ENCODE measurements at regions not wholly inside any gene's neighbourhood (a gene's known extent, or its start where the extent isn't known, plus 50 kb on each side); places are given as distances from the start of the nearest gene placed in this dataset.

- ATAC-seq = no peak
- Mint-ChIP-seq H3K27ac (no peak overlapping the region), H3K4me3 (no peak overlapping the region), H3K9me3 (no peaks in the 10 kb centered on the region), H3K4me1 (peaks cover 24% of the 10 kb centered on the region), H3K27me3 (peaks cover 7% of the 10 kb centered on the region)
- no peak for DNase-seq
Observed at GRCh38 chr6:21828704-21829103, 235.2 kb downstream of the SOX4 start.

- Mint-ChIP-seq H3K4me1 (peaks cover 24% of the 10 kb centered on the region), H3K27me3 (peaks cover 7% of the 10 kb centered on the region), H3K4me3 (no peak overlapping the region), H3K27ac (no peak overlapping the region), H3K9me3 (no peaks in the 10 kb centered on the region)
- DNase-seq (no peak), ATAC-seq (no peak)
Observed at GRCh38 chr6:21829126-21829525, 235.6 kb downstream of the SOX4 start.

DNA sequence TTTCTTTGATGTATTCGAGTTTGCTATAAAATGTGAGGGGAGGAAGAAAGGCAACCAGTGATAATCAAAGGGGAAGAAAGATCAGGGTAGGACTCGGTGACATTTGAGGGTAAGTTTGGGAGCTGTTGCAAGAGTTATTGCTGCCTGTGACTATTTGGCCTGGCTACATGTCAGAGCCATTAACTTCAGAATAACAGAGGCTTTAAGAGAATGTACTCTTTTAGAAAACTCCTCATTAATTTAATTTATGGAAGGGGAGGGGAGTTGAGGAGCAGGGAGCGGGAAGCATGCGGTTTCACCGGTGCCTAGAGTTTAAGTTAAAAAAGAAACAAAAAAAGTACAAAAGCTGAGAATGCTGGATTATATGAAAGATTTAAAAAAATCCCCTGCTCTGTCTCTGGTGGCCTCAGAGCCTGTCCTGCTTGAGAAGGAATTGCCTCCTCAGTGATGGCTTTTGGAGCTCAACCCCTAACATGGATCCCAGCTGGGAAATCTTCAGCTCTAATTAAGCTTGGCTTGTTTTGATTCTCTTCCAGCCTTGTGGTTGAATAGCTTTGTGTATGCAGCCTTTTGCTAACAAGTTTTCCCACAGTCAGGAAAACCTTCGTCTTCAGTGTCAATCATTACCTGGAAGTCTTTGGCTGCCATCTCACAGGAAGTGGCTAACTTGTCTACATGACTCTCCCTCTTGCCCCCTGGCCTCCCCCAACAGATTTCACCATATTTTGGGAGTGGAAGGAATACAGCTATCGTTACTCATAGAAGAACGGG lies 238.2 kb downstream of the SOX4 start:
- DNase-seq (no peak), ATAC-seq (no peak)
- Mint-ChIP-seq H3K9me3 (no peaks in the 10 kb centered on the region), H3K4me3 (peak overlapping the region; percentile 3 to 32), H3K27me3 (peaks cover 7% of the 10 kb centered on the region), H3K4me1 (peaks cover 35% of the 10 kb centered on the region), H3K27ac (no peak overlapping the region)

- H3K9me3 Mint-ChIP-seq = no peaks in the 10 kb centered on the region
- no peak overlapping the region for H3K4me3 Mint-ChIP-seq
- H3K27ac Mint-ChIP-seq = no peak overlapping the region
- DNase-seq (no peak), ATAC-seq (no peak)
- H3K27me3 Mint-ChIP-seq = peaks cover 9% of the 10 kb centered on the region
- peaks cover 34% of the 10 kb centered on the region for H3K4me1 Mint-ChIP-seq
Observed at GRCh38 chr6:21836277-21836676, 242.7 kb downstream of the SOX4 start.

- no peaks in the 10 kb centered on the region for H3K9me3 Mint-ChIP-seq
- H3K27me3 Mint-ChIP-seq = peaks cover 5% of the 10 kb centered on the region
- H3K4me1 Mint-ChIP-seq = peaks cover 28% of the 10 kb centered on the region
- DNase-seq = no peak
- no peak overlapping the region for H3K27ac Mint-ChIP-seq
- H3K4me3 Mint-ChIP-seq = no peak overlapping the region
- peak; percentile 46 for ATAC-seq
Observed at GRCh38 chr6:21836772-21837425, 243.3 kb downstream of the SOX4 start.

DNA sequence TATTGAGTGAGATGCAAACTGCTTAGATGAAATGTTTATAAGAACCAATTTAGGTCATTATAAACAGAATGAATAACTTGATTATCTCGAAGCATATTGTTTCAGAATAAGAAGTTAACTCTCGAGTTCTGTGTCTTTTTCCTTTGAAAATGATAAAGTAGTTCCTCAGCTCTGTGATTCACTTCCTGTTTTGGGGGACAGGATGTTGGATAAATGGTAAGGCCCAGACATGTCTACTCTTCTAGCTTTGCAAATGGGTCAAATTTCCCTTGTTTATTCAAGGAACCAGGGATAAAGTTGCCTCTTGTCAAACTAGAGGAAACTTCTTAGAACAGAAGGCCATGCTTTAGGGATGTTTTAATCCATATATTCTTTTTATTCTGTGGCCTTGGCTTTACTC lies 246.9 kb downstream of the SOX4 start:
- DNase-seq (no peak), ATAC-seq (no peak)
- H3K4me3 Mint-ChIP-seq = no peak overlapping the region
- H3K9me3 Mint-ChIP-seq = no peaks in the 10 kb centered on the region
- H3K27ac Mint-ChIP-seq = no peak overlapping the region
- H3K4me1 Mint-ChIP-seq = peaks cover 13% of the 10 kb centered on the region
- H3K27me3 Mint-ChIP-seq = peaks cover 5% of the 10 kb centered on the region

DNA sequence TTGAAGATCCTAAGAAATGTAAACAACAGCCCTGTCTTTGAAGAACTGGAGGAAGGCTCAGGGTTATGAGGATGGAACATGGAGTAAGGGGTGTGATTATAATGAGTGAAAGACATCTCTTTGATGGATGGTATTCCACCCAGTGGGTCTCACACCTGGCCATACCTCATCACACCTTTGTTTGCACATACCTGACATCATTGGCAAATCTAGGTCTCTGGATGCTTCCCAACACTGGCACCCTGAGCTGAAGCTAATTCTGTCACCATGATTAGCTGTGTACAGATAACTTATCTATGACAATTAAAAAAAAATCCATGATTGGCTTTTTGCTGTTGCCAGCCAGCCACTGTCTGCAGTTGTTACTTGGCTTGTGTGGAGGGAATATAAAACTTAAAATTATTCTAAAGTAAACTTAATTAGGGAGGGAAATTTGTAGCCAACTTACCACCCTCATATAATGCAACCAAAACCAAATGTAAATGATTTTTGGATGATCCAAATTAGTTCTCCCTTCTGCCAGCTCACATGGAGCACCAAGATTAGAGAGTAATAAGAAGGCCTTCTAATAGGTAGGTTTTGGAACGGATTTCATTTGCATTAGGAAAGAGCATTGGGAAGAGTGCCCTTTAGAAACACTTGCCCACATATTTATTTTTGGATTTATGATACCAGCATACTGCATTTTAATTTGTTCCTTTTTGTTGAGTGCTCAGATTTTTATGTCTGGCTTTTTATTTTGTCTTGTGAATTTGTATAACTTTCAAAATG lies 249.5 kb downstream of the SOX4 start:
- no peak overlapping the region for H3K4me3 Mint-ChIP-seq
- H3K27me3 Mint-ChIP-seq = no peaks in the 10 kb centered on the region
- H3K27ac Mint-ChIP-seq = no peak overlapping the region
- H3K9me3 Mint-ChIP-seq = peaks cover 0 to 3% of the 10 kb centered on the region in 2 donors
- DNase-seq = no peak
- ATAC-seq = no peak
- H3K4me1 Mint-ChIP-seq = peaks cover 24% of the 10 kb centered on the region

DNA sequence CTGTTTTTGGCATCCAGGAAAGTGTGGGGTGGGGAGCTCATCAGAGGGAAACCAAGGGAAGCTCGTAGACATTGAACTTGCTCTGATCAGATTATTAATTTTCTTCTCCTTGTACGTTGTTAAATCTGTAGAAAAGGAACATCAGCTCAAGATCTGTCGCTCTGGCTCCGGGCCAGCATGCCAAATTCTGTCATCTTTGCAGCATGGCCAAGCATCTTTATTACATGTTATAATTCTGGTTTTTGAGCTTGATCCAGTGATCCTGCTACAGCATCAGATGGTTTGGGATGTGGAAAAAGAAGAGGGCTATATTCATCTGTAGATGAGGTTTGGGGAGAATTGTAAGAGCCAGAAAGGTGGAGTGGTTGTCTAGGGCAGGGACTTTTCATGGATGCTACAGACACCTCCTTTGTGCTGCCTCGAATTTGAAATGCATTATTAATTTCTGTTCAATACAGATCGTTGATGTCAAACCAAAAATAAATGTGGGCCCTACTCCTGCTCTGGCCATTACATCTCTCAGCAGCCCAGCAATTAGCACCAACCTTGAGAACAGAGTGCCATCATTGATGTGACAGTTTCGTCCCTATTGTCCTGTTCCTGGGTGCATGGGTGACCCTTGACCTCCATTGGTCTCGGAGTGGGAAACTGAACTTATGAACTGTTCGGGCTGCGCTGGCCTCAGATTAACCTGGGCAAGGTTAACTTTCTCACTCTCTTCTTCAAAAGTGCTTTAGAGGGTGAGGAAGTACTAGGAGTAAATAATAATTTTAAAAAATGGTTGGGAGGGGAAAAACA lies 250.8 kb downstream of the SOX4 start:
- H3K27me3 Mint-ChIP-seq = no peaks in the 10 kb centered on the region
- H3K4me3 Mint-ChIP-seq = no peak overlapping the region
- ATAC-seq (no peak), DNase-seq (no peak)
- no peak overlapping the region for H3K27ac Mint-ChIP-seq
- H3K4me1 Mint-ChIP-seq = peaks cover 26% of the 10 kb centered on the region
- H3K9me3 Mint-ChIP-seq = peaks cover 0 to 4% of the 10 kb centered on the region in 2 donors

- no peak for DNase-seq
- Mint-ChIP-seq H3K27ac (no peak overlapping the region), H3K27me3 (no peaks in the 10 kb centered on the region), H3K4me3 (no peak overlapping the region), H3K9me3 (peaks cover 0 to 4% of the 10 kb centered on the region in 2 donors), H3K4me1 (peaks cover 26% of the 10 kb centered on the region)
- ATAC-seq = no peak
Observed at GRCh38 chr6:21845018-21845417, 251.5 kb downstream of the SOX4 start.

GRCh38 chr6:21845439-21846140 lies 252.0 kb downstream of the SOX4 start:
- Mint-ChIP-seq H3K27me3 (no peaks in the 10 kb centered on the region), H3K9me3 (peaks cover 0 to 4% of the 10 kb centered on the region in 2 donors), H3K4me1 (peaks cover 23% of the 10 kb centered on the region), H3K27ac (no peak overlapping the region), H3K4me3 (no peak overlapping the region)
- no peak for ATAC-seq
- no peak for DNase-seq

DNA sequence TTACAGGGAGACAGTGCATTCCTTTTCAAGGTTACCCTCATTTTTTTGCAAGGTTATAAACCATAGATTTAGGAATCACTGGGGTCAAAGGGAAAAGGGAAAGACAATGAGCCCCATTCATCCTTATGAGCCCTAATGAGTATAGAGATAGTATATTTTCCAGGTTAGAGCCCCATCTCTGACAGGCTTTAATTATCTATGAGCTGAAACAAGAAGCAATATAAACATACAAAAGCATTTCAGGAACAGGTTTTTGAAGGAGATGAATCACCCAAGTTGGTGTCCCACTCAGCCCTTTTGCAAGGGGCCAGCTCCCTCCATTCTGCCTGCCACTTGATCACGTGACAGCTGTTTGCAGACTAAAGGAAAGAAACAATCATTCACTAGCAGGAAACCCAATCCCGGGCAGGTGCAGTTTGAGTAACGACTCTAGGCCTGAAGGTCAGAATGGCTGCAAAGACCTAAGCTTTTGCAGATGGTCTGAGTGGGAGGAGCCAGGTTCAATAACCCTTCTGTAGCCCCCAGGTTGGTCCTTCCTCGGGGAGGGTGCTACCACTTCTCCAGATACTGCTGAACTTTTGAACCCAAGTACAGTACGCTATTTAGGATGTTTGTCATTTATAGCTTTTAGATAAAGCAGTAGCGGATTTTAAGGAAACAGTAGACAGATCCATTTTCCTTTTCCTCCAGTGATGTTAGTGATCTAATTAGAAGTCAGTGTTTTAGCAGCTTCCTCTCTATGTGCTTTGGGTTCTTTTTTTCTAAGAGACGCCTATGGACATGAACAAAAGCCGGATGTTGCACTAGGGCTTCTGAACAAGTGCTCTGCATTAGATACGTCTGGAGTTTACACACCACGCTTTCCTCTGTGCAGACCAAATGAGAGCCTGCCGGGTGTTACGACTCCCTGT lies 253.2 kb downstream of the SOX4 start:
- Mint-ChIP-seq H3K4me1 (peaks cover 19% of the 10 kb centered on the region), H3K27ac (peak overlapping the region in 1 of 2 donors; percentile 76), H3K9me3 (peaks cover 0 to 4% of the 10 kb centered on the region in 2 donors), H3K27me3 (no peaks in the 10 kb centered on the region), H3K4me3 (peak overlapping the region in 1 of 2 donors; percentile 21)
- peak; percentile 37 for ATAC-seq
- peak; percentile 4 to 12 for DNase-seq

GRCh38 chr6:21847711-21848480 lies 254.3 kb downstream of the SOX4 start:
- Mint-ChIP-seq H3K4me3 (no peak overlapping the region), H3K27me3 (no peaks in the 10 kb centered on the region), H3K4me1 (peaks cover 19% of the 10 kb centered on the region), H3K27ac (no peak overlapping the region), H3K9me3 (peaks cover 0 to 4% of the 10 kb centered on the region in 2 donors)
- DNase-seq (no peak), ATAC-seq (no peak)

GRCh38 chr6:21850691-21851090 lies 257.1 kb downstream of the SOX4 start:
- DNase-seq = no peak
- Mint-ChIP-seq H3K4me3 (no peak overlapping the region), H3K27me3 (no peaks in the 10 kb centered on the region), H3K27ac (no peak overlapping the region), H3K4me1 (peaks cover 19% of the 10 kb centered on the region), H3K9me3 (peaks cover 0 to 4% of the 10 kb centered on the region in 2 donors)
- ATAC-seq = no peak
